ENCODE measurements at regions not wholly inside any gene's neighbourhood (a gene's known extent, or its start where the extent isn't known, plus 50 kb on each side); places are given as distances from the start of the nearest gene placed in this dataset.

DNA sequence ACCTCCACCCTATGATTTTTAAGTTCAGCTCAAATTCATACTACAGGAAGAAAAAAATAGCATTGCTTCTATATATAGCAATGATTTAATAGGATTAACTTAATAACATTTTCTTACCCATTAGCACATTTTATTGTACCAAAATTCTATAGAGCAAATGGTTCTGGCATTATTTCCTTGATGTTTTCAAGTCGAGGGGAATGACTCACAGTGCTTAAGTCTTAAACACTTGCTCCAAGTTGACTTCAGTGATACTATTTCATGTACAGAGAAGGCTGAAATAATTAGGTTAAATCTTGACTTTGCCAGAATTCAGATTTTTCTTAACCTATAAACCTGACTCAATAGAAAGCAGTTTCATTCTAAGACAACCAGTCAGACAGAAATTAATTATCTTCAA is 1133.8 kb downstream of the SORCS3 start (continued):
- TF ChIP-seq ARID4B (CRISPR knock-in tag; IDR thresholded peaks at IDR 0.05; ENCODE audit: borderline replicate concordance) (no peak), ZMAT4 (CRISPR knock-in tag; IDR thresholded peaks at IDR 0.05) (no peak), ZNF396 (CRISPR knock-in tag; IDR thresholded peaks at IDR 0.05; ENCODE audit: borderline replicate concordance) (no peak), SOX15 (CRISPR knock-in tag; IDR thresholded peaks at IDR 0.05) (no peak), ETV6 (CRISPR knock-in tag; IDR thresholded peaks at IDR 0.05) (no peak), ZNF219 (CRISPR knock-in tag; IDR thresholded peaks at IDR 0.05; ENCODE audit: borderline replicate concordance) (no peak), USF2 (CRISPR knock-in tag; IDR thresholded peaks at IDR 0.05) (no peak)
- TF ChIP-seq, protein P1, sequence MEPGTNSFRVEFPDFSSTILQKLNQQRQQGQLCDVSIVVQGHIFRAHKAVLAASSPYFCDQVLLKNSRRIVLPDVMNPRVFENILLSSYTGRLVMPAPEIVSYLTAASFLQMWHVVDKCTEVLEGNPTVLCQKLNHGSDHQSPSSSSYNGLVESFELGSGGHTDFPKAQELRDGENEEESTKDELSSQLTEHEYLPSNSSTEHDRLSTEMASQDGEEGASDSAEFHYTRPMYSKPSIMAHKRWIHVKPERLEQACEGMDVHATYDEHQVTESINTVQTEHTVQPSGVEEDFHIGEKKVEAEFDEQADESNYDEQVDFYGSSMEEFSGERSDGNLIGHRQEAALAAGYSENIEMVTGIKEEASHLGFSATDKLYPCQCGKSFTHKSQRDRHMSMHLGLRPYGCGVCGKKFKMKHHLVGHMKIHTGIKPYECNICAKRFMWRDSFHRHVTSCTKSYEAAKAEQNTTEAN (CRISPR knock-in tag; IDR thresholded peaks at IDR 0.05): no peak

- no peak overlapping the region for H3K4me3 Mint-ChIP-seq
- ATAC-seq (no peak), DNase-seq (ENCODE audit: low spot score) (no peak)
- no peak overlapping the region for H3K27ac Mint-ChIP-seq
- H3K36me3 Mint-ChIP-seq: no peaks in the 10 kb centered on the region
- H3K27me3 Mint-ChIP-seq (ENCODE audit: low read depth): no peaks in the 10 kb centered on the region
- H3K4me1 Mint-ChIP-seq: no peaks in the 10 kb centered on the region
- POLR2A ChIA-PET: no interaction called here
- no peaks in the 10 kb centered on the region for H3K9me3 Mint-ChIP-seq
- CTCF ChIA-PET: no interaction called here
- no peak for TF ChIP-seq TCF7 (CRISPR knock-in tag; IDR thresholded peaks at IDR 0.05; ENCODE audit: low read depth)
- TF ChIP-seq KAT7 (CRISPR knock-in tag; IDR thresholded peaks at IDR 0.05; ENCODE audit: borderline replicate concordance): no peak
- TF ChIP-seq SP1 (CRISPR knock-in tag; conservative IDR thresholded peaks at IDR 0.05): no peak
- no peak for TF ChIP-seq FOXJ3 (CRISPR knock-in tag; IDR thresholded peaks at IDR 0.05; ENCODE audit: borderline replicate concordance)
- TF ChIP-seq ERG (CRISPR knock-in tag; IDR thresholded peaks at IDR 0.05): no peak
- no peak for TF ChIP-seq MXD4 (CRISPR knock-in tag; IDR thresholded peaks at IDR 0.05; ENCODE audit: borderline replicate concordance)
- no peak for TF ChIP-seq ZMAT4 (CRISPR knock-in tag; IDR thresholded peaks at IDR 0.05)
- TF ChIP-seq, protein P2, sequence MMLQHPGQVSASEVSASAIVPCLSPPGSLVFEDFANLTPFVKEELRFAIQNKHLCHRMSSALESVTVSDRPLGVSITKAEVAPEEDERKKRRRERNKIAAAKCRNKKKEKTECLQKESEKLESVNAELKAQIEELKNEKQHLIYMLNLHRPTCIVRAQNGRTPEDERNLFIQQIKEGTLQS (CRISPR knock-in tag; conservative IDR thresholded peaks at IDR 0.05): no peak
- no peak for TF ChIP-seq ZNF219 (CRISPR knock-in tag; IDR thresholded peaks at IDR 0.05; ENCODE audit: borderline replicate concordance)
- TF ChIP-seq, protein P3, sequence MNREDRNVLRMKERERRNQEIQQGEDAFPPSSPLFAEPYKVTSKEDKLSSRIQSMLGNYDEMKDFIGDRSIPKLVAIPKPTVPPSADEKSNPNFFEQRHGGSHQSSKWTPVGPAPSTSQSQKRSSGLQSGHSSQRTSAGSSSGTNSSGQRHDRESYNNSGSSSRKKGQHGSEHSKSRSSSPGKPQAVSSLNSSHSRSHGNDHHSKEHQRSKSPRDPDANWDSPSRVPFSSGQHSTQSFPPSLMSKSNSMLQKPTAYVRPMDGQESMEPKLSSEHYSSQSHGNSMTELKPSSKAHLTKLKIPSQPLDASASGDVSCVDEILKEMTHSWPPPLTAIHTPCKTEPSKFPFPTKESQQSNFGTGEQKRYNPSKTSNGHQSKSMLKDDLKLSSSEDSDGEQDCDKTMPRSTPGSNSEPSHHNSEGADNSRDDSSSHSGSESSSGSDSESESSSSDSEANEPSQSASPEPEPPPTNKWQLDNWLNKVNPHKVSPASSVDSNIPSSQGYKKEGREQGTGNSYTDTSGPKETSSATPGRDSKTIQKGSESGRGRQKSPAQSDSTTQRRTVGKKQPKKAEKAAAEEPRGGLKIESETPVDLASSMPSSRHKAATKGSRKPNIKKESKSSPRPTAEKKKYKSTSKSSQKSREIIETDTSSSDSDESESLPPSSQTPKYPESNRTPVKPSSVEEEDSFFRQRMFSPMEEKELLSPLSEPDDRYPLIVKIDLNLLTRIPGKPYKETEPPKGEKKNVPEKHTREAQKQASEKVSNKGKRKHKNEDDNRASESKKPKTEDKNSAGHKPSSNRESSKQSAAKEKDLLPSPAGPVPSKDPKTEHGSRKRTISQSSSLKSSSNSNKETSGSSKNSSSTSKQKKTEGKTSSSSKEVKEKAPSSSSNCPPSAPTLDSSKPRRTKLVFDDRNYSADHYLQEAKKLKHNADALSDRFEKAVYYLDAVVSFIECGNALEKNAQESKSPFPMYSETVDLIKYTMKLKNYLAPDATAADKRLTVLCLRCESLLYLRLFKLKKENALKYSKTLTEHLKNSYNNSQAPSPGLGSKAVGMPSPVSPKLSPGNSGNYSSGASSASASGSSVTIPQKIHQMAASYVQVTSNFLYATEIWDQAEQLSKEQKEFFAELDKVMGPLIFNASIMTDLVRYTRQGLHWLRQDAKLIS (CRISPR knock-in tag; IDR thresholded peaks at IDR 0.05; ENCODE audit: borderline replicate concordance): no peak
- TF ChIP-seq ZNF671 (CRISPR knock-in tag; IDR thresholded peaks at IDR 0.05): no peak
- no peak for TF ChIP-seq ZSCAN18 (CRISPR knock-in tag; IDR thresholded peaks at IDR 0.05)
- TF ChIP-seq ZNF232 (CRISPR knock-in tag; IDR thresholded peaks at IDR 0.05): no peak
Observed at GRCh38 chr10:105774351-105774750, 1133.3 kb downstream of the SORCS3 start.
